CD4-positive, CD25-positive, alpha-beta regulatory T cell (primary cell): ENCODE measurements at regions not wholly inside any gene's neighbourhood (a gene's known extent, or its start where the extent isn't known, plus 50 kb on each side); places are given as distances from the start of the nearest gene placed in this dataset.

ENCODE experiments used
- ATAC-seq, 2 donors: fragments of 150-1000 bp; cut with Tn5 transposase; one replicate each; pipeline ENCODE4 v1.10.0; 2021; ENCODE audit warnings: low read depth in 2 of 2, moderate number of reproducible peaks in 2 of 2, moderate library complexity in 1 of 2
- DNase-seq, 3 donors: peaks; one replicate each; pipeline versions ENCODE4 v3.0.0 to v3.0.0-alpha.2; 2012 to 2022; ENCODE audit warnings: mixed read lengths in 1 of 3
- H3K27ac ChIP-seq: one replicate; pipeline ENCODE4 v1.7.0; 2013; ENCODE audit warnings: mild to moderate bottlenecking, low read length; ENCODE audit not compliant: insufficient read depth, poor library complexity, severe bottlenecking
- H3K27me3 ChIP-seq: one replicate; pipeline ENCODE4 v1.7.0; 2013; ENCODE audit warnings: low read length; ENCODE audit not compliant: control insufficient read depth, insufficient read depth
- H3K36me3 ChIP-seq: one replicate; pipeline ENCODE4 v1.7.0; 2013; ENCODE audit warnings: mild to moderate bottlenecking, low read length, moderate library complexity; ENCODE audit not compliant: control insufficient read depth, insufficient read depth
- H3K4me1 ChIP-seq: 2 replicates; pipeline ENCODE4 v1.7.0; 2013; ENCODE audit warnings: mild to moderate bottlenecking, low read length; ENCODE audit not compliant: insufficient read depth, control insufficient read depth, poor library complexity, severe bottlenecking
- H3K4me3 ChIP-seq: one replicate; pipeline ENCODE4 v1.7.0; 2013; ENCODE audit warnings: low read depth, mild to moderate bottlenecking, low read length, moderate library complexity
- H3K9me3 ChIP-seq, 2 experiments: 1 replicate in 1 of 2; 2 replicates in 1 of 2; pipeline ENCODE4 v1.7.0; 2013; ENCODE audit warnings: low read length in 2 of 2, mild to moderate bottlenecking in 1 of 2, moderate library complexity in 1 of 2; ENCODE audit not compliant: control insufficient read depth in 2 of 2
- H3K27ac Mint-ChIP-seq, 3 donors: one replicate each; pipeline ENCODE4 v1.8.0; 2020 to 2022; ENCODE audit warnings: mild to moderate bottlenecking in 3 of 3, mixed read lengths in 3 of 3, moderate library complexity in 2 of 3
- H3K27me3 Mint-ChIP-seq: one replicate; pipeline ENCODE4 v1.8.0; 2022; ENCODE audit warnings: mild to moderate bottlenecking, mixed read lengths
- H3K36me3 Mint-ChIP-seq: one replicate; pipeline ENCODE4 v1.8.0; 2020; ENCODE audit warnings: mixed read lengths
- H3K4me1 Mint-ChIP-seq, 4 donors: one replicate each; pipeline ENCODE4 v1.8.0; 2020 to 2022; ENCODE audit warnings: mixed read lengths in 4 of 4, mild to moderate bottlenecking in 1 of 4
- H3K4me3 Mint-ChIP-seq, 4 donors: one replicate each; pipeline ENCODE4 v1.8.0; 2020 to 2022; ENCODE audit warnings: mild to moderate bottlenecking in 4 of 4, mixed read lengths in 4 of 4, moderate library complexity in 3 of 4
- H3K9me3 Mint-ChIP-seq, 7 donors: one replicate each; pipeline ENCODE4 v1.8.0; 2020 to 2022; ENCODE audit warnings: mixed read lengths in 7 of 7, mild to moderate bottlenecking in 3 of 7, moderate library complexity in 2 of 7

GRCh38 chr1:84740050-84740714 is 49.9 kb upstream of the SSX2IP start:
- peaks cover 4% of the 10 kb centered on the region for H3K27me3 ChIP-seq
- no peak overlapping the region for H3K4me3 ChIP-seq
- H3K27ac ChIP-seq: no peak overlapping the region
- Mint-ChIP-seq H3K27me3 (peaks cover 19% of the 10 kb centered on the region), H3K4me3 (no peak overlapping the region), H3K27ac (no peak overlapping the region), H3K36me3 (no peaks in the 10 kb centered on the region), H3K4me1 (no peaks in the 10 kb centered on the region), H3K9me3 (peaks cover 0 to 2% (median 0%) of the 10 kb centered on the region in 7 donors)
- H3K9me3 ChIP-seq: no peaks in the 10 kb centered on the region
- H3K4me1 ChIP-seq: no peaks in the 10 kb centered on the region
- ATAC-seq (no peak), DNase-seq (no peak)
- no peaks in the 10 kb centered on the region for H3K36me3 ChIP-seq
